ENCODE measurements at regions not wholly inside any gene's neighbourhood (a gene's known extent, or its start where the extent isn't known, plus 50 kb on each side); places are given as distances from the start of the nearest gene placed in this dataset.

- FAIRE-seq: no peak
Observed at GRCh38 chr1:220409771-220410595, 118.0 kb upstream of the MARK1 start.

GRCh38 chr1:220407191-220407590 is 120.7 kb upstream of the MARK1 start:
- no peak for FAIRE-seq

GRCh38 chr1:220398238-220398637 is 126.0 kb upstream of the RAB3GAP2 start:
- FAIRE-seq: no peak

GRCh38 chr1:220391491-220391890 is 119.2 kb upstream of the RAB3GAP2 start:
- no peak for FAIRE-seq

- FAIRE-seq: no peak
Observed at GRCh38 chr1:220389634-220390033, 117.4 kb upstream of the RAB3GAP2 start.

GRCh38 chr1:220386494-220387195 is 114.4 kb upstream of the RAB3GAP2 start:
- no peak for FAIRE-seq

GRCh38 chr1:220385158-220385557 is 112.9 kb upstream of the RAB3GAP2 start:
- no peak for FAIRE-seq

GRCh38 chr1:220382994-220383393 is 110.7 kb upstream of the RAB3GAP2 start:
- FAIRE-seq: no peak

- no peak for FAIRE-seq
Observed at GRCh38 chr1:220380885-220381284, 108.6 kb upstream of the RAB3GAP2 start.

GRCh38 chr1:220378571-220379302 is 106.5 kb upstream of the RAB3GAP2 start:
- FAIRE-seq: no peak

GRCh38 chr1:220375715-220376114 is 103.5 kb upstream of the RAB3GAP2 start:
- no peak for FAIRE-seq

GRCh38 chr1:220374449-220374848 is 102.2 kb upstream of the RAB3GAP2 start:
- no peak for FAIRE-seq

- no peak for FAIRE-seq
Observed at GRCh38 chr1:220372451-220372850, 100.2 kb upstream of the RAB3GAP2 start.

GRCh38 chr1:220371324-220371723 is 99.1 kb upstream of the RAB3GAP2 start:
- no peak for FAIRE-seq

- no peak for FAIRE-seq
Observed at GRCh38 chr1:220370041-220370700, 97.9 kb upstream of the RAB3GAP2 start.

- FAIRE-seq: no peak
Observed at GRCh38 chr1:220369511-220369910, 97.3 kb upstream of the RAB3GAP2 start.

GRCh38 chr1:220368352-220369265 is 96.4 kb upstream of the RAB3GAP2 start:
- FAIRE-seq: no peak

- no peak for FAIRE-seq
Observed at GRCh38 chr1:220367833-220368232, 95.6 kb upstream of the RAB3GAP2 start.

GRCh38 chr1:220366269-220366668 is 94.0 kb upstream of the RAB3GAP2 start:
- FAIRE-seq: no peak

GRCh38 chr1:220363196-220363837 is 91.1 kb upstream of the RAB3GAP2 start:
- FAIRE-seq: no peak

Data from TTC549 (cell line).